ENCODE measurements at regions not wholly inside any gene's neighbourhood (a gene's known extent, or its start where the extent isn't known, plus 50 kb on each side); places are given as distances from the start of the nearest gene placed in this dataset.

DNA sequence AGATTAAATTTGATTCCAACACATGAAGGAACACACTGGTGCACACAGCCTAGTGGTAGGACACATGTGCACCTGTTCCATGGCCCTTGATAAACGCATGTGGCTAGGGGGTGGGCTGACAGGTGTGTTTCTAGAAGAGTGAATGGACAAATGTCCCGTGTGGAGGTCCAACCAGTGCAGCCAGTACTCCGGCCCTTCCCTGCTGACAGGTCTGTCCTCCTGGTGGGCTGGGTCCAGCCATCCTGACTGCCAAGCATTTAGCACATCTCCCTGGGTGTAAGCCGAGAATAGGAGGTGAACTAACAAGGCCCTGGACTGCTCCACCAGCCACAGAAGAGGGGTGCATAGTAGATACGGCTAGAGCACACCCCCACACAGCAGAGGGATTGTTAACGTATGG, 258.7 kb upstream of the RAB6C start:
- DNase-seq (no peak), ATAC-seq (replicated peaks in 1 of 2) (no peak)
- H3K27me3 Mint-ChIP-seq (ENCODE audit: low read depth) = no peaks in the 10 kb centered on the region
- no peaks in the 10 kb centered on the region for H3K4me1 Mint-ChIP-seq (ENCODE audit: low read depth)
- H3K27ac Mint-ChIP-seq = no peak overlapping the region
- H3K9me3 Mint-ChIP-seq = no peaks in the 10 kb centered on the region
- H3K4me3 Mint-ChIP-seq = no peak overlapping the region
- no peaks in the 10 kb centered on the region for H3K36me3 Mint-ChIP-seq (ENCODE audit: insufficient read depth in 2 of 2)

DNA sequence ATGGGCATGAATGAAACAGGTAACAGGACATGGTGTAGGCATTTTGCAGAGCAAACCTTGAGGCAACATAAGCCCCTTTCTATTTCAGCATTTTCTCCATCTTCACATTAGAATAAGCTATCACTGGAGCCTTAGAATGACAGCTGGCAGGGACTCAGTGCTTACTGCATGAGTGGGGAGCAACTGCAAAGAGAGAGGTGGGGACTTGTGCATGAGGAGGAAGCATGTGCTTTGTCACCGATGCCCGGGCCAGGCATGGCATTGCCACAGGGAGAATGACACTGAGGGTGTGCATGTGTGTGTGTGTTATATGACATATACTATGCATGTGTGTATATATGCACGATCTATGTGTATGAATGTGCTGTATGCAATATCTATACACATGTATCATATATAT, 258.2 kb upstream of the RAB6C start:
- H3K27me3 Mint-ChIP-seq (ENCODE audit: low read depth) = no peaks in the 10 kb centered on the region
- no peak for ATAC-seq (replicated peaks in 1 of 2)

DNA sequence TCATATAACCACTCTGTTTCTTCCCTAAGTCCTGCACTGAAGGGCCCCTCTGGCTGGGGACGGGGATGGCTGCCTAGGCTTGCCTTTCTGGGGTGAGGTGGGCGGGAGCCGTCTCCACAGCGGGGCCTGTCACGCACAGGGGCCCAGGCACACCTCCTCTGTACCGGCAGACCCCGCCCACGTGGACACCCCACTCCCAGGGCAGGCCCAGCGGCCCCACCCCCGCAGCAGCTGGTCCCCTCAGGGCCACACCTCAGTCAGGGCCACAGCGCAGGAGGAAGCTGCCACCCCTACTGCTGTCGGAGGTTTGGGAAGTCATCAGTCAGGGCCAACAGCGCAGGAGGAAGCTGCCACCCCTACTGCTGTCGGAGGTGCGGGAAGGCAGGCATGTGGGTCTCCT, 257.6 kb upstream of the RAB6C start:
- H3K9me3 Mint-ChIP-seq = no peaks in the 10 kb centered on the region
- no peaks in the 10 kb centered on the region for H3K36me3 Mint-ChIP-seq (ENCODE audit: insufficient read depth in 2 of 2)
- no peak for DNase-seq
- H3K27ac Mint-ChIP-seq = no peak overlapping the region
- H3K27me3 Mint-ChIP-seq (ENCODE audit: low read depth) = no peaks in the 10 kb centered on the region
- H3K4me1 Mint-ChIP-seq (ENCODE audit: low read depth) = no peaks in the 10 kb centered on the region
- ATAC-seq (replicated peaks in 1 of 2) = no peak
- H3K4me3 Mint-ChIP-seq = no peak overlapping the region

More for the DNA sequence above, 258.2 kb upstream of the RAB6C start:
- no peaks in the 10 kb centered on the region for H3K9me3 Mint-ChIP-seq
- DNase-seq = no peak
- H3K27ac Mint-ChIP-seq = no peak overlapping the region
- no peaks in the 10 kb centered on the region for H3K4me1 Mint-ChIP-seq (ENCODE audit: low read depth)
- H3K36me3 Mint-ChIP-seq (ENCODE audit: insufficient read depth in 2 of 2) = no peaks in the 10 kb centered on the region
- H3K4me3 Mint-ChIP-seq = no peak overlapping the region

DNA sequence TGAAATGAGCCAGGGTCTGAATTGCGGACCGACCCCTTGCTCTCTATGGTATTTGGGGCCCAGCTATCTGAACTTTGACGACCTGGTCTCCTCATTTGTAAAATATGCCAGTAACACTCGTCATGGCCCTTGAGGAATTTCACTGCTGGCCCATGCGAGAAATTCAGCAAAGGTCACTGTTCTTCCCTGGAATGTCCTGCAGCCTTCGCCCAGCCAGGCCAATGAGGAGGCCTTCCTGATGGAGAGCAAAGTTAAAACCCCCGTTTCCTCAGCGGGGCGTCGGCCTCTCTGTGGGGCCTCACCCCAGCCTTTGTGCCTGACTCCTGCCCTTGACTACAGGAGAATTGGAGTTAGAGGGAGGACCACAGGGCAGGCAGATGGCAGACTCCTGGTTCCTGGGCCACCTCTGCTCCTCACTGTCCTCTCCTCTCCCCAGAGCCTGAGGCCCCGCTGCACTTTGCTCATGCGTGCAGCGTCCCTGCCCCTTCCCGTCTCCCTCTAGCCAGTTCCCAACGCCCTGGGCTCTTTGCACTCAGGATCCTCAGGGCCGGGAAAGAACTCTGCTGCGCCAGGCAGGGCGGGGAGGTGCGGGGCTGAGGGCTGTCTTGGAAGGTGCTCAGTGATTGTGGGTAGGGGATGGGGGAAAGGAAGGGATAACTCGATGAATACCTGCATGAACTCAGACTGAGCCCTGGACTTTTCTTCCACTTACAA, 257.0 kb upstream of the RAB6C start:
- DNase-seq = no peak
- Mint-ChIP-seq H3K27ac (no peak overlapping the region), H3K36me3 (ENCODE audit: insufficient read depth in 2 of 2) (no peaks in the 10 kb centered on the region), H3K9me3 (no peaks in the 10 kb centered on the region), H3K27me3 (ENCODE audit: low read depth) (no peaks in the 10 kb centered on the region), H3K4me1 (ENCODE audit: low read depth) (no peaks in the 10 kb centered on the region), H3K4me3 (no peak overlapping the region)
- ATAC-seq (replicated peaks in 1 of 2) = no peak

DNA sequence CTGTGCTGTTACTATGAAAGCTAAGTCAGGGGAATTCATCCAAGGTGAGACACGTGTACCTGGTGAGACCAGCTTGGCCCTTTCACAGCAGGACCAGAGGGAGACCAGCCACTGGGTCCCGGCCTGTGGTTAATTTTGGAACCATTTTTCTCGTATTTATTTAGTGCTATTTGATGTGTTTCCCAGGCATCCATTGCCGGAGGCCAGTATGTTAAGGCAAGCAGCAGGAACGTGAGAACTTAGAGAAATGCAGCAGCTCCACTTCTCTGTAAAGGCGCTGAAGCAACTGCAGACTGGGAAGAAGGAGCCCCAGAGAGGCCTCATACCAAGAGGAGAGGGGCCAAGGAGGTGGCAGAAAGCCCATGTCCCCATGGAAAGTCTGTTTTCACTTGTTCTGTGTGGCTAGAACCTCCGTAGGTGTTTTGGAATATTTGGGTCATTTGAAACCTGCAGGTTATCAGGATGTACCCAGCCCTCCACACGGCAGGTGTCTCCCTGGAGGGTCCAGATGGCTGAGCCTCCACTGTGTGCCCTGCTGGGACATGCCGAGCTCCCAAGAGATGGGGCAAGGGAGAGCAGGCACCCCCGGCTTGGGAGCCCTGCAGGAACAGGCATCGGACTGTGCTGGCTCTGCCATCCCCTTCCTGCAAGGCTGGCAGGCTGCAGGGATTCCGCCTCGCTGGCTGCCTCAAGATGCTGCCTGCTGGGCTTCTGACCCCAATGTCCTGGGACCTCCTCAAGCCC, 256.0 kb upstream of the RAB6C start:
- H3K9me3 Mint-ChIP-seq = no peaks in the 10 kb centered on the region
- H3K36me3 Mint-ChIP-seq (ENCODE audit: insufficient read depth in 2 of 2) = no peaks in the 10 kb centered on the region
- no peaks in the 10 kb centered on the region for H3K27me3 Mint-ChIP-seq (ENCODE audit: low read depth)
- H3K4me1 Mint-ChIP-seq (ENCODE audit: low read depth) = no peaks in the 10 kb centered on the region
- no peak for DNase-seq
- H3K27ac Mint-ChIP-seq = no peak overlapping the region
- H3K4me3 Mint-ChIP-seq = no peak overlapping the region
- ATAC-seq (replicated peaks in 1 of 2) = no peak

DNA sequence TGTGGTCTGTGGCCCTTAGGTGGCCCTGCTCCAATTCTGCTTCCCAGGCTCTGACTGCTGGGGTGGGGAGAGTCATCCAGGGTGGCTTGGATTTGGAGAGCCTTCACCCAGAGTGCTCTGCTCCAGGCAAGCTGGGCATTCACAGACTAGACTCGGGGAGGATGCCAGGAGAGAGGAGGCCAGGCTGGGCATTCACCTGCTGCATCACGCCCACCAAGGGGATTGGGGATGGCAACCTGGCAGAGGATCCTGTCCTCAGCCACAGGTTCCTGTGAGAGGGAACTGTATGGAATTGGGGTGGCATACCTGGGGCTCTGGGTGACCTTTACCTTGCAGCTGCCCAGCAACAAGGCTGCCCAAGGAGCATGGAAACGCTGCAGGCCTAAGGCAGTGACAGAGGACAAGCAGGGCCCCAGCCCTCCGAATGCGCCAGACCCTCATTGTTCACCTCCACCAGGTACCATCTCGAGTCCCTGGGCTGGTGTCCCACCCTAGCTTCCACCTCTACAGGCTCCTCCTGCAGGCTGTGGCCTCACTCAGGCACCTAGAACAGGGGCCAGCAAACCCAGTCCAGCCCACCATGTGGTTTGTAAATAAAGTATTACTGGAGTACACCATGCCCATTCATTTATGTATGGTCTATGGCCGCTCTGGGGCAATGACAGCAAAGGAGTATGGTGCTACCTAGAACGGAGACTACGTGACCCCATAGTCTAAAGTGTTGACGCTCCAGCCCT, 255.3 kb upstream of the RAB6C start:
- no peaks in the 10 kb centered on the region for H3K4me1 Mint-ChIP-seq (ENCODE audit: low read depth)
- ATAC-seq (replicated peaks in 1 of 2) = no peak

DNA sequence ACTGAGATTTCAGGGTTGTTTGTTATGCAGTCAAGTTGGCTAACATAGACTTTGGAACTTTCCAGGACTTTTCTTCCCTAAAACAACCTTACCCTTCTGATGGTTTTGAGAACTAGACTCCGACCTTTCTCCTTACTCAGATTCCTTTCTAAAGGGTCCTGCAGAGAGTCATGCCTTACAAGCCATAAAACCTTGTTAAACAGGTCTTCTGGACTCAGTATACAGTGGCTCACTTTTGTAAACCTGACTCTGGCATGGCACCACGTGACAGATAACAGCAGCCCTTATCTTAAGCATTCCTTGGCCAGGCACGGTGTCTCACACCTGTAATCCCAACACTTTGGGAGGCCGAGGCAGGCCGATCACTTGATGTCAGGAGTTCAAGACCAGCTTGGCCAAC, 253.2 kb upstream of the RAB6C start:
- Mint-ChIP-seq H3K27ac (no peak overlapping the region), H3K36me3 (ENCODE audit: insufficient read depth in 2 of 2) (no peaks in the 10 kb centered on the region), H3K4me1 (ENCODE audit: low read depth) (no peaks in the 10 kb centered on the region), H3K27me3 (ENCODE audit: low read depth) (no peaks in the 10 kb centered on the region), H3K4me3 (no peak overlapping the region), H3K9me3 (no peaks in the 10 kb centered on the region)
- ATAC-seq (replicated peaks in 1 of 2) (no peak), DNase-seq (no peak)

More for the DNA sequence above, 255.3 kb upstream of the RAB6C start:
- H3K27ac Mint-ChIP-seq = no peak overlapping the region
- no peaks in the 10 kb centered on the region for H3K27me3 Mint-ChIP-seq (ENCODE audit: low read depth)
- H3K9me3 Mint-ChIP-seq = no peaks in the 10 kb centered on the region
- no peak overlapping the region for H3K4me3 Mint-ChIP-seq
- H3K36me3 Mint-ChIP-seq (ENCODE audit: insufficient read depth in 2 of 2) = no peaks in the 10 kb centered on the region
- DNase-seq = no peak

DNA sequence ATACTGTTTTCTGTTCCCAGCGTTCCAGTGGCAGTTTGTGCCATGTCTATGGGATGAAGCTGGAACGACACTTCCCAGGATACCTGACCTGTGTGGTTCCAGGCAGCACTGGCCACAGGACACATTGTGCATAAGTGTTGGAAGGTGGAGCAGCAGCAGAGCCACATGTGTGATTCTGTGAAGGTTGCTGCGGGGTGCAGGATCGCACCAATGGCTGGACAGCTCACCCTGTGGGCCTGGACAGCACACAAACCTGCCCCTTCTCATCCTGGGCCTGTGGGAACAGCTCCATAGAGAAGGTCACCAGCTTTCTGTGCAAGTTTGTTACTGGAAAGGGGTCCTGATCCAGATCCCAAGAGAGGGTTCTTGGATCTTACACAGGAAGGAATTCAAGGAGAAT, 252.2 kb upstream of the RAB6C start:
- H3K9me3 Mint-ChIP-seq = no peaks in the 10 kb centered on the region

DNA sequence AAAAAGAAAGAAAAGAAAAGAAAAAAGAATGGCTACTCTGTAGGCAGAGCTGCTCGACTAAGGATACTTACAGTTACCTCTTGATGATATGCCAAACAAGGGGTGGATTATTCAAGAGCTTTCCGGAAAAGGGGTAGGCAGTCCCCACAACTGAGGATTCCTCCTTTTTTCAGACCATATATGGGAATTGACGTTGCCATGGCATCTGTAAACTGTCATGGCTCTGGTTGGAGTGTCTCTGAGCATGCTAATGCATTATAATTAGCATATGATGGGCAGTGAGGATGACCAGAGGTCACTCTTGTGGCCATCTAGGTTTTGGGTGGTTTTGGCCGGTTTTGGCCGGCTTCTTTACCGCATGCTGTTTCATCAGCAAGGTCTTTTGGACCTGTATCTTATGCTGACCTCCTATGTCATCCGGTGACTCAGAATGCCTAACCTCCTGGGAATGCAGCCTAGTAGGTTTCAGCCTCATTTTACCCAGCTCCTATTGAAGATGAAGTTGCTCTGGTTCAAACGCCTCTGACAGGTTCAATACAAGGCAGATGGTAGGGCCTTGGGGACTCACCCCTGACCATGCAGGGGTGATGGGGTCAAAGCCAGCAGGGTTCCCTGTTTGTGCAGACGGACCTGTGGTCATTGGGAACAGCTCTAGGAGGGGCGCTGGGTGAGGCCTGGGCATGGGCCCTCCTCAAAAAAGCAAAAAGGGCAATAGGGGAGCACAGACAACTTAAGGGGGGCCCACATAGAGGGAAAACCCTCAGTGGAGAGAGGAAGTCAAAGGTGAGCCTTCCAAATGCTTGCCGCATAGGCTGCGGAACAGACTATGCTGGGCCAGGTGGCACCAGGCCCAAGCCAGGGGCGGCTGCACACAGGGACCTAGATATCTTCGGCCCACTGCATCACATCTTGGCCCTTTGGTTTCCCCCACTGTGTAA, 251.2 kb upstream of the RAB6C start:
- no peaks in the 10 kb centered on the region for H3K9me3 Mint-ChIP-seq
- no peaks in the 10 kb centered on the region for H3K4me1 Mint-ChIP-seq (ENCODE audit: low read depth)

More for the DNA sequence above, 252.2 kb upstream of the RAB6C start:
- no peak overlapping the region for H3K4me3 Mint-ChIP-seq
- H3K27me3 Mint-ChIP-seq (ENCODE audit: low read depth) = no peaks in the 10 kb centered on the region
- no peaks in the 10 kb centered on the region for H3K36me3 Mint-ChIP-seq (ENCODE audit: insufficient read depth in 2 of 2)
- H3K27ac Mint-ChIP-seq = no peak overlapping the region
- no peak for DNase-seq
- no peak for ATAC-seq (replicated peaks in 1 of 2)
- H3K4me1 Mint-ChIP-seq (ENCODE audit: low read depth) = no peaks in the 10 kb centered on the region

DNA sequence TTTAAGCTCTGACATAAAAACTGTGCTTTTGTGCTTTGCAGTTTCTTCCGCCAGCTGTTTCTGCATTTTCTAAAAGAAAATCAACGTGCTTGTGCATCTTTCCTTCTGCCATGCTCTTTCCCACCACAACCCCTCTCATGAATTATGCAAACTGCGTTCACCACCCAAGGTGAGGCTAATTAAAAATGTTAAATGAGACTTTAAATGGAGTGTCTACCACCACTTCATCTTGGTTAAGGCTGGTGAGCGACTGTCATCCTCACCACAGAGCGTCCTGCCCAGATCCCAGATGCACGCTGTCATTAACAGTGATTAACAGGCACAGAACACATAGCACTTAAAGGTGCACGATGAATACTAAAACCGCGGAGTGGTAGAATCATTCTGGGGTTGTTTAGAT, 250.5 kb upstream of the RAB6C start:
- Mint-ChIP-seq H3K27ac (no peak overlapping the region), H3K27me3 (ENCODE audit: low read depth) (no peaks in the 10 kb centered on the region), H3K4me3 (no peak overlapping the region), H3K36me3 (ENCODE audit: insufficient read depth in 2 of 2) (no peaks in the 10 kb centered on the region), H3K9me3 (no peaks in the 10 kb centered on the region), H3K4me1 (ENCODE audit: low read depth) (no peaks in the 10 kb centered on the region)
- no peak for ATAC-seq (replicated peaks in 1 of 2)
- no peak for DNase-seq

More for the DNA sequence above, 251.2 kb upstream of the RAB6C start:
- H3K36me3 Mint-ChIP-seq (ENCODE audit: insufficient read depth in 2 of 2) = no peaks in the 10 kb centered on the region
- DNase-seq (no peak), ATAC-seq (replicated peaks in 1 of 2) (no peak)
- no peaks in the 10 kb centered on the region for H3K27me3 Mint-ChIP-seq (ENCODE audit: low read depth)
- no peak overlapping the region for H3K27ac Mint-ChIP-seq
- no peak overlapping the region for H3K4me3 Mint-ChIP-seq

DNA sequence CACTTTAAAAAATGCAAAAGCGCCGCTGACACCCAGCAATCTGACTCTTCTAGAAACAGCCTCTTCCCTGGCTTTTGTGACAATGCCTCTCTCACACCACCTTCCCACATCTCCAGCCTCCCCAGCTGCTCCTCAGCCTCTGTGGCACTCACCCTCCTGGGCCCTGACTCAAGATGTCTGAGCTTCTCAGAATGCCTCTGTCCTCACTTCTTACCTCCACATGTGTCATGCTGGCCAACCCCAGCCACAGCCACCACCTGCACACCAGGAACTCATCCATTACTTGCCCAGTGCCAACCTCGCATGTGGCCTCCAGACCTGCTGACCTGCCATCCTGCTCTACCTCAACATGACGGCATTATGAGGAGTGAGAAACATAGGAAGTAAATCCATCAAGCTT, 249.8 kb upstream of the RAB6C start:
- no peaks in the 10 kb centered on the region for H3K36me3 Mint-ChIP-seq (ENCODE audit: insufficient read depth in 2 of 2)
- H3K4me3 Mint-ChIP-seq = no peak overlapping the region
- ATAC-seq (replicated peaks in 1 of 2) (no peak), DNase-seq (no peak)
- H3K4me1 Mint-ChIP-seq (ENCODE audit: low read depth) = no peaks in the 10 kb centered on the region
- H3K27ac Mint-ChIP-seq = no peak overlapping the region
- H3K9me3 Mint-ChIP-seq = no peaks in the 10 kb centered on the region
- H3K27me3 Mint-ChIP-seq (ENCODE audit: low read depth) = no peaks in the 10 kb centered on the region

DNA sequence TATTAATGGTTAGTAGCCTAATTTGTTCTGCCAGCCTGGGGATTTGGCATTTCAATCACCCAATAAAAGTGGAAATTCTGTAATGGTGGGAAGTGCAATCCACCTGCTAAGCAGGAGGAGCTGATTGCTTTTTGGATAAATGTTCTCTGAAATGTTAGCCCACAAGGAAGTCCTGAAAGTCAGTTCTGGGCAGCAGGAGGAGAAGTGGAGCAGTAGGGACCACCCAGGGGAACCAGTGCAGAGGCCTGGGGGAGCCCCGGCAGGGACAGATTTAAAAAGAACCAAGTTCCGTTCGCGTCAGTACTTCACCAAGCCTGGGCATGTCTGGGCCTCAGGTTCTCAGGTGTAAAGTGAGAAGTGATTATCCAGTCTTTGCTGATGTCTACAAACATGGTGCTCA, 248.5 kb upstream of the RAB6C start:
- H3K4me1 Mint-ChIP-seq (ENCODE audit: low read depth) = no peaks in the 10 kb centered on the region
- H3K9me3 Mint-ChIP-seq = no peaks in the 10 kb centered on the region
- H3K4me3 Mint-ChIP-seq = no peak overlapping the region
- DNase-seq (no peak), ATAC-seq (replicated peaks in 1 of 2) (no peak)
- no peaks in the 10 kb centered on the region for H3K27me3 Mint-ChIP-seq (ENCODE audit: low read depth)
- no peak overlapping the region for H3K27ac Mint-ChIP-seq
- no peaks in the 10 kb centered on the region for H3K36me3 Mint-ChIP-seq (ENCODE audit: insufficient read depth in 2 of 2)
